B cell (primary cell): ENCODE measurements at regions not wholly inside any gene's neighbourhood (a gene's known extent, or its start where the extent isn't known, plus 50 kb on each side); places are given as distances from the start of the nearest gene placed in this dataset.

Experiments used
- CTCF ChIP-seq: fragments of 200-600 bp; IDR thresholded peaks from one replicate; pipeline ENCODE4 v1.8.0; 2022; ENCODE audit warnings: antibody characterized with exemption, mild to moderate bottlenecking
- EZH2 ChIP-seq: IDR thresholded peaks from 2 replicates; pipeline ENCODE4 v1.6.1; 2012; ENCODE audit warnings: borderline replicate concordance, low read depth, mild to moderate bottlenecking, moderate library complexity, low read length; ENCODE audit not compliant: insufficient read depth, poor library complexity, severe bottlenecking

GRCh38 chr2:150977296-150977695 lies 284.4 kb downstream of the RBM43 start:
- TF ChIP-seq CTCF = no peak
- TF ChIP-seq EZH2 = no peak
